ENCODE measurements at regions not wholly inside any gene's neighbourhood (a gene's known extent, or its start where the extent isn't known, plus 50 kb on each side); places are given as distances from the start of the nearest gene placed in this dataset.

GRCh38 chr21:43279578-43279894 is 110.7 kb downstream of the CRYAA start:
- Histone ChIP-seq H3K4me3 (replicated peaks; ENCODE audit: insufficient read depth, low read length) (no peak overlapping the region), H3K27ac (replicated peaks) (no peak overlapping the region), H3K27me3 (ENCODE audit: insufficient read depth, poor library complexity, severe bottlenecking) (peaks cover 2% of the 10 kb centered on the region)
- DNase-seq (ENCODE audit: low read depth in 1 of 2, low spot score in 1 of 2), result no peak
- TF ChIP-seq SPI1 (IDR thresholded peaks at IDR 0.05; ENCODE audit: borderline replicate concordance, low read depth) (no peak), POLR2AphosphoS5 (IDR thresholded peaks at IDR 0.05; ENCODE audit: low read depth) (no peak), REST (IDR thresholded peaks at IDR 0.05; ENCODE audit: insufficient replicate concordance, low read depth) (no peak), GABPA (IDR thresholded peaks at IDR 0.05; ENCODE audit: low read depth) (no peak), CTCF (IDR thresholded peaks at IDR 0.05; ENCODE audit: insufficient read depth, low read length) (no peak)

- H3K27ac ChIP-seq (replicated peaks), result no peak overlapping the region
- H3K4me3 ChIP-seq (replicated peaks; ENCODE audit: insufficient read depth, low read length), result no peak overlapping the region
- no peak for TF ChIP-seq REST (IDR thresholded peaks at IDR 0.05; ENCODE audit: insufficient replicate concordance, low read depth)
- no peak for TF ChIP-seq CTCF (IDR thresholded peaks at IDR 0.05; ENCODE audit: insufficient read depth, low read length)
- TF ChIP-seq POLR2AphosphoS5 (IDR thresholded peaks at IDR 0.05; ENCODE audit: low read depth), result no peak
- TF ChIP-seq GABPA (IDR thresholded peaks at IDR 0.05; ENCODE audit: low read depth), result no peak
- TF ChIP-seq SPI1 (IDR thresholded peaks at IDR 0.05; ENCODE audit: borderline replicate concordance, low read depth), result no peak
- H3K27me3 ChIP-seq (ENCODE audit: insufficient read depth, poor library complexity, severe bottlenecking), result peaks cover 2% of the 10 kb centered on the region
- DNase-seq (ENCODE audit: low read depth in 1 of 2, low spot score in 1 of 2), result no peak
Observed at GRCh38 chr21:43278766-43279577, 110.2 kb downstream of the CRYAA start.

GRCh38 chr21:43278359-43278758 is 109.6 kb downstream of the CRYAA start:
- Histone ChIP-seq H3K27ac (replicated peaks) (no peak overlapping the region), H3K27me3 (ENCODE audit: insufficient read depth, poor library complexity, severe bottlenecking) (peaks cover 2% of the 10 kb centered on the region), H3K4me3 (replicated peaks; ENCODE audit: insufficient read depth, low read length) (no peak overlapping the region)
- DNase-seq (ENCODE audit: low read depth in 1 of 2, low spot score in 1 of 2), result no peak
- no peak for TF ChIP-seq CTCF (IDR thresholded peaks at IDR 0.05; ENCODE audit: insufficient read depth, low read length)
- no peak for TF ChIP-seq GABPA (IDR thresholded peaks at IDR 0.05; ENCODE audit: low read depth)
- no peak for TF ChIP-seq SPI1 (IDR thresholded peaks at IDR 0.05; ENCODE audit: borderline replicate concordance, low read depth)
- TF ChIP-seq POLR2AphosphoS5 (IDR thresholded peaks at IDR 0.05; ENCODE audit: low read depth), result no peak
- TF ChIP-seq REST (IDR thresholded peaks at IDR 0.05; ENCODE audit: insufficient replicate concordance, low read depth), result no peak
